ENCODE measurements at regions not wholly inside any gene's neighbourhood (a gene's known extent, or its start where the extent isn't known, plus 50 kb on each side); places are given as distances from the start of the nearest gene placed in this dataset.
"Not testable (repeated sequence)": the region's sequence is repeated elsewhere in the genome, so short reads cannot be mapped to it uniquely, and the experiment has no call there.

DNA sequence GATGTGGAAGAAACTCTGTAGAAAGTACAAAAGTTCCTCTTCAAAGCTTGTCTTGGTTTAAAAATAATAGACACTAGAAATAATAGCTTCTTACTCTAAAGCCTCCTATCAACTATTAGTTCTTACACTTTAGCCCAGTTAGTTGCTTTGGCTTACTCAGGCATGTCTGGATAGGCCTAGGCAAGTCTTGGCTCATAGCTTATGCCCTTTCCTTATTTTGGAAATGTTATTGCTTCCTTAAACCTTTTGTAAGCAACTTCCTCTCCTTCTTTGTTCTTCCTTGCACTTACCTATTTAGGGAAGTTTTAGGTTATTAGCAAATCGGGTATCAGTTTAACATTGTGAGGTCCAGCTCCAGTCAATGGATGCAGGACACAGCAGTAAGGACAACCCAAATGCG, 628.4 kb upstream of the PRR20A start:
- H3K4me1 ChIP-seq (ENCODE audit: control insufficient read depth in 1 of 2, insufficient read depth in 2 of 2, low read length in 2 of 2); intact Hi-C loops (cut with DNase I); H3K36me3 ChIP-seq (ENCODE audit: control insufficient read depth in 1 of 2, insufficient read depth in 2 of 2, low read length in 1 of 2); H3K27ac ChIP-seq (ENCODE audit: low read depth in 1 of 2, low read length in 2 of 2); H3K27me3 ChIP-seq (ENCODE audit: control insufficient read depth in 1 of 2, insufficient read depth in 2 of 2, low read length in 1 of 2); H3K9me3 ChIP-seq (ENCODE audit: control insufficient read depth, low read length); H3K4me3 ChIP-seq (ENCODE audit: low read length in 2 of 2); ATAC-seq (ENCODE audit: low FRiP score); DNase-seq: not testable (repeated sequence)
- 90% methylated on average over 2 of the region's 2 CpGs for WGBS, 2 donors

DNA sequence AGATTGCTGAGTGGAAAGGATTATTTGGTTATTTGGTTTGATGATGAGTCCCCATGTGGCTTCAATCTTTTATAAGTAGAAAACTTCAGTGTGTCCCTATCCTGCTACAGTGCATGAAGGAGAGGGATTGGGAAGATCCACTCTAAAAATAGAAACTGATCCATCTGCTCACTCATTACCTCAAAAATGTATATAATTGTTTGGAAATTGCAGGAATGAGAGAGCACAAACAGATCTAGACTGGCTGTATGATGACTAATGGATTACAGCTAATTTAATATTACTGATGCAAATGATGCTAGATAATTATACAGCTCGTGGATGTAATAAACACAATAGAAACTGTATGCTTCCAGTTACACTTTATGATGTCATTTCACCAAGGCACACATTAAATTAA, 625.3 kb upstream of the PRR20A start:
- intact Hi-C loops (cut with DNase I), result no loop called here
- H3K9me3 ChIP-seq (ENCODE audit: control insufficient read depth, low read length), result no peaks in the 10 kb centered on the region
- no peak overlapping the region for H3K27ac ChIP-seq (ENCODE audit: low read depth in 1 of 2, low read length in 2 of 2)
- ATAC-seq (ENCODE audit: low FRiP score) (no peak), DNase-seq (no peak)
- no peaks in the 10 kb centered on the region for H3K4me1 ChIP-seq (ENCODE audit: control insufficient read depth in 1 of 2, insufficient read depth in 2 of 2, low read length in 2 of 2)
- no peak overlapping the region for H3K4me3 ChIP-seq (ENCODE audit: low read length in 2 of 2)
- no peaks in the 10 kb centered on the region for H3K36me3 ChIP-seq (ENCODE audit: control insufficient read depth in 1 of 2, insufficient read depth in 2 of 2, low read length in 1 of 2)
- WGBS, 2 donors, result 55 to 73% methylated on average over 1 of the region's 1 CpG
- H3K27me3 ChIP-seq (ENCODE audit: control insufficient read depth in 1 of 2, insufficient read depth in 2 of 2, low read length in 1 of 2), result no peaks in the 10 kb centered on the region

DNA sequence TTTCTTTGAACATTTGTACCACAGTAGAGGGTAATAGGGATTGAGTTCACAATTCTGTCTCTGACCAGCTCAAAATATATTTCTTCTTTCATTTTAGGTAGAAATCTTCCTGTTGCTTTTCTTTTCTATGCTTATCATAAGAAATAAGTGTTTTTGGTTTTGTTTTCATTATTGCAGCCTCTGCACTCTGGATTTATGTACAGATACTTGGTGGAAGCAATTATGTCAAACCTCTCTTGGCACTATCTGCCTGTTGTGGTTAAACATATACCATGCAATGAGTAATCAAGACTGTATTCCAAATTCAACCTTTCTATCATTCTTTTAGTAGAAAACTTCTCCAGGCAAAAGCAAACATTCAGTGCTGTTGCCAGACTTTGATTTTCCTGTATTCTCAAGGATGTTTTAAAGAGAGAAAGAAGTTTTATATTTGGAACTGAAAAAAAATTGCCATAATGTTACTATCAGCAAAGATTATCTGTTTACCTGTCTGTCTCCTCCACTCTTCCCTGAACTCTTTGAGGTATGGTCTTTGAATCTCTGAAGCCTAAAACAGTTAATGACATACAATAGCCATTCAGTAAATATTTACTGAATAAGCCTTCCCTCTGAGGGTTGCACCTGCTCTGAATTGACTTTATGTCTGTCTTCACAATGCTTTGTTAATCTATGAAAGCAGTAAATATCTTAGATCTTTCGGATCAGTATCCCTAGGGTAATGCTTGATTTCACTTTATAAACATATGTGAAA, 612.5 kb upstream of the PRR20A start:
- WGBS, 2 donors, result 9 to 31% methylated on average over 1 of the region's 1 CpG
- H3K27ac ChIP-seq (ENCODE audit: low read depth in 1 of 2, low read length in 2 of 2), result no peak overlapping the region
- H3K27me3 ChIP-seq (ENCODE audit: control insufficient read depth in 1 of 2, insufficient read depth in 2 of 2, low read length in 1 of 2), result no peaks in the 10 kb centered on the region
- no peak overlapping the region for H3K4me3 ChIP-seq (ENCODE audit: low read length in 2 of 2)
- no peaks in the 10 kb centered on the region for H3K4me1 ChIP-seq (ENCODE audit: control insufficient read depth in 1 of 2, insufficient read depth in 2 of 2, low read length in 2 of 2)
- DNase-seq, result no peak
- H3K36me3 ChIP-seq (ENCODE audit: control insufficient read depth in 1 of 2, insufficient read depth in 2 of 2, low read length in 1 of 2), result no peaks in the 10 kb centered on the region
- ATAC-seq (ENCODE audit: low FRiP score), result no peak
- no peaks in the 10 kb centered on the region for H3K9me3 ChIP-seq (ENCODE audit: control insufficient read depth, low read length)
- intact Hi-C loops (cut with DNase I), result no loop called here

DNA sequence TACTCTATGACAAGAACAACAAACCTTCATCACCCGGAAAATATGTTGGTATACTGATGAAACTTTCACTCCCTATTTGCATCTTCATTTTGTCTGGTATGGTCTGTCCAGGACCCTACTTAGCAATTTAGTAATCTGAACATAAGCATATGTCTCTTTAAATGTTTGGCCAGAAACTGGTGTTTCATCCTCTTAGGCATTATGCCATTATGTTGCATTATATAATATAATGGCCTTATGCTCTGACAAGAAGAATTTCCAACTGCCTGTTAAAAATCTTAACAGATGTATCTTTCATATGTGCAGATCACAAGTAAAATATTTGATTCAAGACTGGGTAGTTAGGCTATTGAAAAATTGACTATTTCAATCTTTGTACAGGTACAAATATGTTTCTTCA, 610.6 kb upstream of the PRR20A start:
- H3K9me3 ChIP-seq (ENCODE audit: control insufficient read depth, low read length), result no peaks in the 10 kb centered on the region
- no peaks in the 10 kb centered on the region for H3K36me3 ChIP-seq (ENCODE audit: control insufficient read depth in 1 of 2, insufficient read depth in 2 of 2, low read length in 1 of 2)
- no peak overlapping the region for H3K4me3 ChIP-seq (ENCODE audit: low read length in 2 of 2)
- no peak overlapping the region for H3K27ac ChIP-seq (ENCODE audit: low read depth in 1 of 2, low read length in 2 of 2)
- ATAC-seq (ENCODE audit: low FRiP score), result no peak
- no peak for DNase-seq
- intact Hi-C loops (cut with DNase I), result no loop called here
- no peaks in the 10 kb centered on the region for H3K4me1 ChIP-seq (ENCODE audit: control insufficient read depth in 1 of 2, insufficient read depth in 2 of 2, low read length in 2 of 2)
- no peaks in the 10 kb centered on the region for H3K27me3 ChIP-seq (ENCODE audit: control insufficient read depth in 1 of 2, insufficient read depth in 2 of 2, low read length in 1 of 2)
- 88 to 91% methylated on average over 1 of the region's 1 CpG for WGBS, 2 donors

DNA sequence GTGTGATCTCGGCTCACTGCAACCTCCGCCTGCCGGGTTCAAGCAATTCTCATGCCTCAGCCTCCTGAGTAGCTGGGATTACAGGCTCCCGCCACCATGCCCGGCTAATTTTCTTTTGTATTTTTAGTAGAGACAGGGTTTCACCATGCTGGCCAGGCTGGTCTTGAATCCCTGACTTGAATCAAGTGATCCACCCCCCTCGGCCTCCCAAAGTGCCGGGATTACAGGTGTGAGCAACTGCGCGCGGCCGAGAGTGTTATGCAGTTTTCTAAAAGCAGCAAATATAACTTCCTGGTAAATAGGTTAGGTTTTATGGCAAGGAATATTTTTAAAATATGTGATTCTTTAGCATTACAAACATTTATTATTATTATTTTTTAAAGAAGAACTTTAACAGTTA, 592.8 kb upstream of the PRR20A start:
- H3K4me1 ChIP-seq (ENCODE audit: control insufficient read depth in 1 of 2, insufficient read depth in 2 of 2, low read length in 2 of 2); DNase-seq; H3K4me3 ChIP-seq (ENCODE audit: low read length in 2 of 2); H3K27me3 ChIP-seq (ENCODE audit: control insufficient read depth in 1 of 2, insufficient read depth in 2 of 2, low read length in 1 of 2); ATAC-seq (ENCODE audit: low FRiP score); H3K9me3 ChIP-seq (ENCODE audit: control insufficient read depth, low read length); H3K27ac ChIP-seq (ENCODE audit: low read depth in 1 of 2, low read length in 2 of 2); H3K36me3 ChIP-seq (ENCODE audit: control insufficient read depth in 1 of 2, insufficient read depth in 2 of 2, low read length in 1 of 2); intact Hi-C loops (cut with DNase I): not testable (repeated sequence)
- 94% methylated on average over 11 of the region's 11 CpGs for WGBS, 2 donors

DNA sequence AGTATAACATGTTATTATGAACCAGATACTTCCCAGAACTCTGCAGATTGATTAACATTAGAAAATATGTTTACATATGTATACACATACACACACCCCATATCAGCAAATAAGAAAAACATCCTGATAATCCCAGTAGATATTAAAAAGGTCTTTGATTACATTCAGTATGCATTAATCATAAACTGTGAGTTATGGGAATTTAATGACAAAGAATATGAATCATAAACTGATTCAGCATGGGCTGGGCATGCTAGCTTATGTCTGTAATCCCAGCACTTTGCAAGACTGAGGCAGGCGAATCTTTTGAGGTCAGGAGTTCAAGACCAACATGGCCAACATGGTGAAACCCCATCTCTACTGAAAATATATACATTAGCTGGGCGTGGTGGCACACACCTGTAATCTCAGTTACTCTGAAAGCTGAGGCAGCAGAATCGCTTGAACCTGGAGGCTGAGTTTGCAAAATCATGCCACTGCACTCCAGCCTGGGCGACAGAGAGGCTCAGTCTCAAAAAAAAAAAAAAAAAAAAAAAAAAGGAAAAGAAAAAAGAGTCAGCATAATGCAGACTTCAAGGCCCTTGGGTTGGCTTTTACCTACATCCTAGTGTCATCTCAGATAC, 581.9 kb upstream of the PRR20A start:
- intact Hi-C loops (cut with DNase I), result no loop called here
- H3K9me3 ChIP-seq (ENCODE audit: control insufficient read depth, low read length), result no peaks in the 10 kb centered on the region
- no peaks in the 10 kb centered on the region for H3K4me1 ChIP-seq (ENCODE audit: control insufficient read depth in 1 of 2, insufficient read depth in 2 of 2, low read length in 2 of 2)
- DNase-seq (no peak), ATAC-seq (ENCODE audit: low FRiP score) (no peak)
- no peaks in the 10 kb centered on the region for H3K36me3 ChIP-seq (ENCODE audit: control insufficient read depth in 1 of 2, insufficient read depth in 2 of 2, low read length in 1 of 2)
- no peak overlapping the region for H3K4me3 ChIP-seq (ENCODE audit: low read length in 2 of 2)
- WGBS, 2 donors, result 77 to 83% methylated on average over 4 of the region's 4 CpGs
- H3K27ac ChIP-seq (ENCODE audit: low read depth in 1 of 2, low read length in 2 of 2), result no peak overlapping the region
- H3K27me3 ChIP-seq (ENCODE audit: control insufficient read depth in 1 of 2, insufficient read depth in 2 of 2, low read length in 1 of 2), result no peaks in the 10 kb centered on the region

DNA sequence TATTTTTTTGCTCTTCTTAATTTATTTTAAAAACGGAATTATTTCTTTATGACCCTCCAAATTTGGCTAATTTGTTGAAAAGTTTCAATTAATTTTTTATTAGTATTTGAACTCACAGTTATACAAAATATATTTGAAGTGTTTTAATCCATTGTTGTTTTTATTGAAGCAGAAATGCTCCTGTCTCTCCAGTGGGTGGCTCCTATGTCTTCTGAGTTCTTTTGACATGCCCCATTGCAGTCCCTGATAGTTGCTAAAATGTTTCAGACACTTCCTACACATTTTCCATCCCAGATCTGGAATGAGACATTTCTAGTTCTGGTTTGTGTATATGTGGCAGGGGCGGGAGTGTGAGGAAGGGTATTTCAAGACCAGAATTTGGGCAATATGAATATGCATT, 579.4 kb upstream of the PRR20A start:
- Histone ChIP-seq H3K4me3 (ENCODE audit: low read length in 2 of 2) (no peak overlapping the region), H3K9me3 (ENCODE audit: control insufficient read depth, low read length) (no peaks in the 10 kb centered on the region), H3K4me1 (ENCODE audit: control insufficient read depth in 1 of 2, insufficient read depth in 2 of 2, low read length in 2 of 2) (no peaks in the 10 kb centered on the region), H3K27me3 (ENCODE audit: control insufficient read depth in 1 of 2, insufficient read depth in 2 of 2, low read length in 1 of 2) (no peaks in the 10 kb centered on the region), H3K27ac (ENCODE audit: low read depth in 1 of 2, low read length in 2 of 2) (no peak overlapping the region), H3K36me3 (ENCODE audit: control insufficient read depth in 1 of 2, insufficient read depth in 2 of 2, low read length in 1 of 2) (no peaks in the 10 kb centered on the region)
- DNase-seq (no peak), ATAC-seq (ENCODE audit: low FRiP score) (no peak)
- 68 to 70% methylated on average over 2 of the region's 2 CpGs for WGBS, 2 donors
- intact Hi-C loops (cut with DNase I), result no loop called here

DNA sequence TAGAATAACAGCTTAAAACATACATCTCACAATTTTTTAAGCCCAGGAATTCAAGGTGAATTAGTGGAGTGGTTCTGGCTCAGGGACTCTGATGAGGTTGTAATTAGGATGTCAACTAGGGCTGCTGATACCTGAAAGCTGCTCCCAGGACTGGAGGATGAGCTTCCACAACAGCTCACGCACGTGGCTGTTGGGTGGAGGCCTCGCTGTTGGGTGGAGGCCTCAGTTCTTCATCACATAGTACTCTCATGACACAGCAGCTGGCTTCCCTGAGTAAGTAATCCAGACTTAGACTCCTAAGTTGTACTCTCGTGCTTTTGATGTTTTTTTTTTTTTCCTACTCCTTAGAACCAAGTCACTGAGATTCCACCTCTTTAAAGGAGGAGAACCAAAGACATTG, 577.1 kb upstream of the PRR20A start:
- H3K27ac ChIP-seq (ENCODE audit: low read depth in 1 of 2, low read length in 2 of 2), result no peak overlapping the region
- H3K36me3 ChIP-seq (ENCODE audit: control insufficient read depth in 1 of 2, insufficient read depth in 2 of 2, low read length in 1 of 2), result no peaks in the 10 kb centered on the region
- DNase-seq (no peak), ATAC-seq (ENCODE audit: low FRiP score) (no peak)
- H3K4me3 ChIP-seq (ENCODE audit: low read length in 2 of 2), result no peak overlapping the region
- no peaks in the 10 kb centered on the region for H3K27me3 ChIP-seq (ENCODE audit: control insufficient read depth in 1 of 2, insufficient read depth in 2 of 2, low read length in 1 of 2)
- WGBS, 2 donors, result 76 to 77% methylated on average over 4 of the region's 4 CpGs
- H3K9me3 ChIP-seq (ENCODE audit: control insufficient read depth, low read length), result no peaks in the 10 kb centered on the region
- H3K4me1 ChIP-seq (ENCODE audit: control insufficient read depth in 1 of 2, insufficient read depth in 2 of 2, low read length in 2 of 2), result no peaks in the 10 kb centered on the region
- intact Hi-C loops (cut with DNase I), result no loop called here

DNA sequence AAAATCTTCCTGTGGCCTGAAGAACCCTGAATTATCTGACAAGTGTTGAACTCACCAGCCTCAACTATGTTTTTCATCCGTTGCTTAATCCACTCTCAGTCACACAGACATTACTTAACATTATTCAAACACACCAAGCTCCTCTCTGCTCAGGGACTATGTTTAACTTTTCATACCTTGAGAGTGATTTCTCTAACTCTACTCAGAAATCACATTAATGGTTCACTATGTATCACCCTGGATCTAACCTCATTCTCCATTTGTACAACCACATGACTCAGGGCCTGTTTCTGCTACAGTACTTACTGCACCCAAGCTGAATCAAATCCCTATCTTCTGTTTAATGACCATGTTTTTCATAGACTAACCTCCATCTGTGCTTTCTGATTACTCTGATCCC, 553.7 kb upstream of the PRR20A start:
- Histone ChIP-seq H3K4me1 (ENCODE audit: control insufficient read depth in 1 of 2, insufficient read depth in 2 of 2, low read length in 2 of 2) (no peaks in the 10 kb centered on the region), H3K9me3 (ENCODE audit: control insufficient read depth, low read length) (no peaks in the 10 kb centered on the region), H3K27ac (ENCODE audit: low read depth in 1 of 2, low read length in 2 of 2) (no peak overlapping the region), H3K36me3 (ENCODE audit: control insufficient read depth in 1 of 2, insufficient read depth in 2 of 2, low read length in 1 of 2) (no peaks in the 10 kb centered on the region), H3K27me3 (ENCODE audit: control insufficient read depth in 1 of 2, insufficient read depth in 2 of 2, low read length in 1 of 2) (no peaks in the 10 kb centered on the region), H3K4me3 (ENCODE audit: low read length in 2 of 2) (no peak overlapping the region)
- intact Hi-C loops (cut with DNase I), result no loop called here
- 66 to 80% methylated on average over 1 of the region's 1 CpG for WGBS, 2 donors
- DNase-seq, result no peak
- no peak for ATAC-seq (ENCODE audit: low FRiP score)

All from aorta (tissue), 5 donors.